ENCODE measurements at regions not wholly inside any gene's neighbourhood (a gene's known extent, or its start where the extent isn't known, plus 50 kb on each side); places are given as distances from the start of the nearest gene placed in this dataset.

DNA sequence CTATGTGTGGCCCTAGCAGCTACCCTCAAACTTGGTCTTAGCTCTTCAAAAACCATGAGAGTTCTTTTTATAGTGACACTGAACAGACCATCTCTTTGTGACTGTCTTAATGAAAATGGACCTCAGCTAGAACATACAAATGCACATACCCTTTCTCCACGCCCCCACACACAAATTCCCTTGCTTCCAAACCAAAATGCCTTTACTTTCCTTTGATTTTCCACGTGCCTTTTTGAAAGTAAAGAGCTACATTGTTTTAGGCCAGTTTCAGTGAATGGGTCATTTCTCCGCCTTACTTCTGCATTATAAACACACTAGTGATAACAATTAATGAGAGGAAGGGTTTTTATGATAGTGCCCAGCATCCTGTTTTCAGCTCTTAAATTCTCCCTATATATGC is 105.8 kb upstream of the EFNA5 start:
- no peaks in the 10 kb centered on the region for H3K4me1 ChIP-seq (ENCODE audit: control insufficient read depth, insufficient read depth, low read length)
- H3K9ac ChIP-seq (ENCODE audit: control insufficient read depth, insufficient read depth, low read length): no peak overlapping the region
- H4K20me1 ChIP-seq (ENCODE audit: control insufficient read depth, insufficient read depth): no peaks in the 10 kb centered on the region
- H3K27ac ChIP-seq (ENCODE audit: control insufficient read depth, insufficient read depth): no peak overlapping the region
- TF ChIP-seq BHLHE40 (IDR thresholded peaks at IDR 0.05; ENCODE audit: borderline replicate concordance in 1 of 2, low read depth in 2 of 2, low read length in 1 of 2) (no peak), RELA (IDR thresholded peaks at IDR 0.05; ENCODE audit: borderline replicate concordance, partially characterized antibody) (no peak), CHD1 (IDR thresholded peaks at IDR 0.05; ENCODE audit: low read depth, low read length) (no peak), LARP7 (IDR thresholded peaks at IDR 0.05) (no peak), HCFC1 (IDR thresholded peaks at IDR 0.05; ENCODE audit: low read length) (no peak), SRF (IDR thresholded peaks at IDR 0.05; ENCODE audit: low read depth in 2 of 2, low read length in 2 of 2) (no peak), SP1 (IDR thresholded peaks at IDR 0.05; ENCODE audit: low read depth, low read length) (no peak), YY1 (IDR thresholded peaks at IDR 0.05; ENCODE audit: low read depth, low read length) (no peak), RB1 (IDR thresholded peaks at IDR 0.05; ENCODE audit: borderline replicate concordance) (no peak), IKZF1 (conservative IDR thresholded peaks at IDR 0.05) (no peak)
- TF ChIP-seq, protein P1, sequence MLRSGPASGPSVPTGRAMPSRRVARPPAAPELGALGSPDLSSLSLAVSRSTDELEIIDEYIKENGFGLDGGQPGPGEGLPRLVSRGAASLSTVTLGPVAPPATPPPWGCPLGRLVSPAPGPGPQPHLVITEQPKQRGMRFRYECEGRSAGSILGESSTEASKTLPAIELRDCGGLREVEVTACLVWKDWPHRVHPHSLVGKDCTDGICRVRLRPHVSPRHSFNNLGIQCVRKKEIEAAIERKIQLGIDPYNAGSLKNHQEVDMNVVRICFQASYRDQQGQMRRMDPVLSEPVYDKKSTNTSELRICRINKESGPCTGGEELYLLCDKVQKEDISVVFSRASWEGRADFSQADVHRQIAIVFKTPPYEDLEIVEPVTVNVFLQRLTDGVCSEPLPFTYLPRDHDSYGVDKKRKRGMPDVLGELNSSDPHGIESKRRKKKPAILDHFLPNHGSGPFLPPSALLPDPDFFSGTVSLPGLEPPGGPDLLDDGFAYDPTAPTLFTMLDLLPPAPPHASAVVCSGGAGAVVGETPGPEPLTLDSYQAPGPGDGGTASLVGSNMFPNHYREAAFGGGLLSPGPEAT (IDR thresholded peaks at IDR 0.05; ENCODE audit: low read depth): no peak
- TF ChIP-seq, protein P2, sequence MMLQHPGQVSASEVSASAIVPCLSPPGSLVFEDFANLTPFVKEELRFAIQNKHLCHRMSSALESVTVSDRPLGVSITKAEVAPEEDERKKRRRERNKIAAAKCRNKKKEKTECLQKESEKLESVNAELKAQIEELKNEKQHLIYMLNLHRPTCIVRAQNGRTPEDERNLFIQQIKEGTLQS (IDR thresholded peaks at IDR 0.05; ENCODE audit: borderline replicate concordance, extremely low read depth, low read depth, low read length): no peak
- TF ChIP-seq, protein P3, sequence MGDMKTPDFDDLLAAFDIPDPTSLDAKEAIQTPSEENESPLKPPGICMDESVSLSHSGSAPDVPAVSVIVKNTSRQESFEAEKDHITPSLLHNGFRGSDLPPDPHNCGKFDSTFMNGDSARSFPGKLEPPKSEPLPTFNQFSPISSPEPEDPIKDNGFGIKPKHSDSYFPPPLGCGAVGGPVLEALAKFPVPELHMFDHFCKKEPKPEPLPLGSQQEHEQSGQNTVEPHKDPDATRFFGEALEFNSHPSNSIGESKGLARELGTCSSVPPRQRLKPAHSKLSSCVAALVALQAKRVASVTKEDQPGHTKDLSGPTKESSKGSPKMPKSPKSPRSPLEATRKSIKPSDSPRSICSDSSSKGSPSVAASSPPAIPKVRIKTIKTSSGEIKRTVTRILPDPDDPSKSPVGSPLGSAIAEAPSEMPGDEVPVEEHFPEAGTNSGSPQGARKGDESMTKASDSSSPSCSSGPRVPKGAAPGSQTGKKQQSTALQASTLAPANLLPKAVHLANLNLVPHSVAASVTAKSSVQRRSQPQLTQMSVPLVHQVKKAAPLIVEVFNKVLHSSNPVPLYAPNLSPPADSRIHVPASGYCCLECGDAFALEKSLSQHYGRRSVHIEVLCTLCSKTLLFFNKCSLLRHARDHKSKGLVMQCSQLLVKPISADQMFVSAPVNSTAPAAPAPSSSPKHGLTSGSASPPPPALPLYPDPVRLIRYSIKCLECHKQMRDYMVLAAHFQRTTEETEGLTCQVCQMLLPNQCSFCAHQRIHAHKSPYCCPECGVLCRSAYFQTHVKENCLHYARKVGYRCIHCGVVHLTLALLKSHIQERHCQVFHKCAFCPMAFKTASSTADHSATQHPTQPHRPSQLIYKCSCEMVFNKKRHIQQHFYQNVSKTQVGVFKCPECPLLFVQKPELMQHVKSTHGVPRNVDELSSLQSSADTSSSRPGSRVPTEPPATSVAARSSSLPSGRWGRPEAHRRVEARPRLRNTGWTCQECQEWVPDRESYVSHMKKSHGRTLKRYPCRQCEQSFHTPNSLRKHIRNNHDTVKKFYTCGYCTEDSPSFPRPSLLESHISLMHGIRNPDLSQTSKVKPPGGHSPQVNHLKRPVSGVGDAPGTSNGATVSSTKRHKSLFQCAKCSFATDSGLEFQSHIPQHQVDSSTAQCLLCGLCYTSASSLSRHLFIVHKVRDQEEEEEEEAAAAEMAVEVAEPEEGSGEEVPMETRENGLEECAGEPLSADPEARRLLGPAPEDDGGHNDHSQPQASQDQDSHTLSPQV (IDR thresholded peaks at IDR 0.05): no peak
- FAIRE-seq (no peak), DNase-seq (ENCODE audit: low read depth, low spot score) (no peak), ATAC-seq (no peak)
- H3K79me2 ChIP-seq (ENCODE audit: control insufficient read depth, insufficient read depth, low read length): no peaks in the 10 kb centered on the region
- H3K9me3 ChIP-seq (replicated peaks; ENCODE audit: control insufficient read depth, insufficient read depth, low read length): no peaks in the 10 kb centered on the region; the same call in 2 of the 3 replicates
- in situ Hi-C loops (cut with MboI): no loop called here
- ChIA-PET CTCF (interaction anchor here (0.5 to 1.5 kb wide), 3 partner anchors 13 to 1892 kb away, joined by 3 to 5 read pairs (median 3); no protein-coding TSS in a partner anchor), RAD21 (ENCODE audit: unreplicated experiment) (interaction anchor here (1.5 kb wide), 1 partner anchor 37 kb away, joined by 4 read pairs; no protein-coding TSS in a partner anchor), SMC1A (ENCODE audit: uncharacterized antibody, unreplicated experiment) (interaction anchor here (0.6 to 2.5 kb wide), 5 partner anchors 10 to 559 kb away, joined by 3 to 7 read pairs (median 3); no protein-coding TSS in a partner anchor), POLR2A (no interaction called here)
- WGBS (ENCODE audit: insufficient coverage, insufficient replicate concordance, low lambda C conversion rate, missing lambda C conversion rate): 24% methylated on average over 3 of the region's 3 CpGs
- intact Hi-C loops (cut with micrococcal nuclease; ENCODE audit: unreplicated experiment): no loop called here
- no peaks in the 10 kb centered on the region for H3K27me3 ChIP-seq (replicated peaks in 1 of 2; ENCODE audit: control insufficient read depth in 2 of 2, insufficient read depth in 2 of 2, low read length in 1 of 2)
- BruUV-seq (replicated peaks): no TSS peak
- H3K36me3 ChIP-seq (ENCODE audit: control insufficient read depth in 2 of 2, insufficient read depth in 2 of 2, low read length in 1 of 2): no peaks in the 10 kb centered on the region
- no peak overlapping the region for H3K4me2 ChIP-seq (ENCODE audit: control insufficient read depth, insufficient read depth)
- no peak overlapping the region for H2AFZ ChIP-seq (ENCODE audit: control insufficient read depth, low read depth, low read length)
- H3K4me3 ChIP-seq: no peak overlapping the region

Data from GM12878 (cell line).